GM04503 (cell line): ENCODE measurements at regions not wholly inside any gene's neighbourhood (a gene's known extent, or its start where the extent isn't known, plus 50 kb on each side); places are given as distances from the start of the nearest gene placed in this dataset.

Source experiments
- DNase-seq: peaks from one replicate; pipeline ENCODE4 v3.0.0-alpha.2; 2012; ENCODE audit warnings: low read depth

DNA sequence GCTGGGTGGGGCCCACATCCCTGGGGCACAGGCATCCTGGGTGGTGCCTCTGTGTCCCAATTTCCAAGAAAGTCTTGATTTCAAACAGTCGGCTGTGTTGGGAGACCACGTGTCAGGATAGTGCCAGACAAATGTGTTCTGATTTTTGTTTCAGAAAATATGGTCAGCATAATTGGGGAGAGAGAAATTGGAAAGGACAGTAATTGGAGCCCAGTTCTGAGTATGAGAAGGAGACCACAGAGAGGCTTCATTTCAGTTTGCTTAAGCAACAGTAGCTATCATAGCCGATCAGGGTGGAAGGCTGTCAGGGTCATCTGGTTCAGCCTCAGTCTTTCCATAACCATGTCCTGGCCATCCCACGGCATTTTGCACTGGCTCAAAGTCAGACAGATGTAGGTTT lies 220.7 kb downstream of the CDC5L start:
- no peak for DNase-seq

DNA sequence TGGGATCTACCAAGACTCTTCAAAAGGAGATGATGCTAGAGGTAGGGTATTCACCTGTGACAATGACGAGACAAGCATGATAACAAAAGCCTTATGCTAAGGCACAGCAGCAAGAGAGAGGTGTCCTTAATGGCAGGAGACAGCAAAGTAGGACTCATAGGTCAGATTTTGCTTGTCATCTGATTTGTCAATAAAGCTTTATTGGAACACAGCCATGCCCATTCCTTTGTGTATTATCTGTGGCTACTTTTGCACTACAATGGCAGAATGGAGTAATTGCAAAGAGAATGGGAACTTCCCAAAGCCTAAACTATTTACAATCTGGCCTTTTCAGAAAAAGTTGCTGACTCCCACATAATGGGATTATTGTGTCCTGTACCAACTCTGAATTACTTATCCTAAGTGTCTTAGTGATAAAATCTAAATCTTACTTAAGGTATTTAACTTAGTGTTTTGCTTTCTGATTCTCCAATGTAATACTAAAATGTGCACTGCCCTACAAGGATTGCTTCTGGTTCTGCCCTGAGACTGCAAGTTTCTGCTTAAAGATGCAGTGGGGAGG lies 221.6 kb downstream of the CDC5L start:
- no peak for DNase-seq

DNA sequence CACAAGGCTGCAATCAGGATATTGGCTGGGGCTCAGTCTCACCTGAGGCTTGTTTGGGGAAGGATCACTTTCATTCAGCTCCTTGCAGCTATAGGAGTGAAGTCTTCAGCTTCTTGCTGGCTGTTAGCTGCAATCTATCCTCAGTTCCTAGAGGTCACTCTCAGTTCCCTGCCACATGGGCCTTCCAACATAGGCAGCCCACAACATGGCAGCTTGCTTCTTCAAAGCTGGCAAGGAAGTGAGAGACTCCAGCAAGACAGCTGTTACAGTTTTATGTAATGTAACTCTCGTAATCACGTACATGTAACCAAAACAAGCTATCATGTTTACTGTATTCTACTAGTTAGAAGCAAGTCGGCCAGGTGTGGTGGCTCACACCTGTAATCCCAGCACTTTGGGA lies 226.9 kb downstream of the CDC5L start:
- no peak for DNase-seq

DNA sequence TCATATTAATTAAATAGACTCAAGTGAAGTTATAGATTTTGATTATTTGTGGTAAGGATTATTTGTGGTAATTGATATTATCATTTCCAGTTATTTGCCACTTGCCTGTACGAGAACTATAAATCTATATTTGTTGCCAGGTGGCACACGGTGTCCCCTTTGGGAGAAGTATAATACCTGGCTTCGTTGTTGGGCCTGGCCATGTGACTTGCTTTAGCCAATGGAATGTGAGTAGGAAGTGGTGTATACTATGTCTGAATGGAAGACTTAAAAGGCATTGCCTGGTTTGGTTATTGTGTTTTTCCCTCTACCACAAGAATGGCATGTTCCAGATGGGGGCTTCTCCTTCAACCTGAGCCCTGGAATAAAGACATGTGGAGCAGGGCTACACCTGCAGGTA lies 228.1 kb downstream of the CDC5L start:
- DNase-seq = no peak

DNA sequence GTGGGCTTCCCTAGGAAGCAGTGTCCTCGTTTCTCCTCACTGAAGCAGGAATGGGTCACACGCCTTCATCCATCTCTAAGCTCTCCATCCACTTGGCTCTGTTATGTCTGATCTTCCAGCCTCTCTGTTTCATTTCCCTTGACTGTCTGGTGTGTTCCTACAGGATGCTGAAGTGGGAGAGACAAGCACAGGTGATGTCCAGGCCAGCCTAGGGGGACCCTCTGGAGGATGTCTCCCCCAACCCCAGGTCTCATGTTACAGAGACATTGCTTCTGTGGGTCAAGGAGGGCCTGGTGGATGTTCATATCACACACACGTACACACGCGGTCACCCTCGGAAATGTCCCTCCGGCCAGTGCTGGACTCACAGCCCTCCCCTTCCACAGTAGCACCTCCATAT lies 229.9 kb downstream of the CDC5L start:
- DNase-seq = no peak

DNA sequence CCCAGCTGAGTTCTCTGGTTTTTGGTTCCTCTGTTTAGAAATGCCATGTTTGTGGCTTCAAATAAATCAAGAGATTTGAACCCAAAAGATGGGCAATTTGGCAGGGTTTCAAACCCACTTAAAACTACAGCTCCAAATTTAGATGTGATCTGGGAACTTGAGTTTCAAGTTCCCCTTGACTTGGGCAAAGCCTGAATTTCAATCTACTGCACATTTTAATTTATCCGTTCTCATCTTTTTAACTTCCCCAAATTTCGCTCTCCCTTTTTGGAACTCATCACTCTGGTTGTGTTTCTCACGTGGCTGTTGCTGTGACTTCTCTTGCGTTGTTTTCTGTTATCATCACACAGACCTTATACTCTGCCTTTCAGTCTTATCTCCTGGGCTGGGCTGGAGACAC lies 230.9 kb downstream of the CDC5L start:
- no peak for DNase-seq

DNA sequence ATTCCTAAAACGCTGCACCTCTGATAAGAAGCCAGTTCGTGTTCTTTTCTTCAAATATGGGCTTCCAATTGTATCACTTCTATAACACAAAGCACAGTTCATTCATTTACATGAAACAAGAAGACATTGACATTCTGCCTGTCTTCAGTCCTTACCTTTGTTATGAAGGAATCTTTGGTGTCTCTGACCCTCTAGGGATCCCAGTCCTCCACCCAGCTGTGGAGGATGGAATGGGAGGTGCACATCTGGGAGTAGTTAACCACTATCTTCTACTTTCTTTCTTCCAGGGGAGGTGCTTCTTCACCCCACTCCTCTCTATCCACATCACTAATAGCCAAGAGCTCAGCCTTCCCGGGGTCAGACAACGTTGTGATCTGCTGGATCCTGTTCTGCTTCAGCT lies 233.4 kb downstream of the CDC5L start:
- DNase-seq = no peak

DNA sequence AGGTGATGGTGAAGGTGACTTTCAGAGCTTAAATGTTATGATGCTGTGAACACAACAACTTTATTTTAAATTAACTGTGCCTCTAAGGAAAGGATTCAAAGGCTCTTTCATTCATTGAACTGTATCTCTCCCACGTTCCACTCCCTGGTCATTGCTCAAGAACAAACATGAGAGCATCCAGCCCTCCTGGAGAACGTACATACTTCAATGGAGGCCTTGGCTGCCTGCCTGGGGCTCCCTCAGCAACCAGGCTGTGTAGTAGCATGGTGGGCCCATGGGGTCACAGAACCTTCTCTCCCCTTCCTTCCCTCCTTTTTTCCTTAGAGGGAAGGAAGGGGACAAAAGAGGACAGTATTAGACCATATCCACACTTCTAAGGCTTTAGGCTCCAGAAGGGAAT lies 234.3 kb downstream of the CDC5L start:
- no peak for DNase-seq

DNA sequence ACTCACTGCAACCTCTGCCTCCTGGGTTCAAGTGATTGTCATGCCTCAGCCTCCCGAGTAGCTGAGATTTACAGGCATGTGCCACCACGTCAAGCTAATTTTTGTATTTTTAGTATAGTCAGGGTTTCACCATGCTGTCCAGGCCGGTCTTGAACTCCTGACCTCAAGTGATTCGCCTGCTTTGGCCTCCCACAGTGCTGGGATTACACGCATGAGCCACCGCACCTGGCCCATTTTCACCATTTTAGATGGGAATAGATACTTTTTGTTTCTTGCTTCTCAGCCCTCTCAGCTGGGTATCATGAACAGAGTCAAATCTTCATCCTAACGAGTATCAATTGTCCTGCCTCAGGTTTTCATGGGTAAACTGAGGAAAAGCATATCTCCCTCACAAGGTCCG lies 235.0 kb downstream of the CDC5L start:
- DNase-seq = no peak

DNA sequence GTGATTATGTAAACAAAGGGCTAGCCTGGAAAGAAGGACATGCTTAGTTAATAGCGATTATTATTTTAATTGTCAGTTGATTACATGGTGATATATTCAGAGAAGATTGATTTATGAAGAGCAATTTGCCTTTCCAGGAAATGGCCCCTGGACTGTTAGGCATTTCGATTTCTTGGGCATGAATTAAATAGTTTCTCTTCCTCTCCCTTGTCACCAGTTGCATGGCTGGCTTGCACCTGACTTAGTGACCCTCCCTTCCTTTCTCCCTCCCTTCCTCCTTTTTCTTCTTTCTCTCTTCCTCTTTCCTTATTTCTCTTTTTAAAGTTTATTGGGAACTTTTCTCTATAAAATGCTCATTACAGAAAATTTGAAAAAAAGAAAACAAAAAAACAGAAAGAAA lies 235.4 kb downstream of the CDC5L start:
- DNase-seq = no peak

DNA sequence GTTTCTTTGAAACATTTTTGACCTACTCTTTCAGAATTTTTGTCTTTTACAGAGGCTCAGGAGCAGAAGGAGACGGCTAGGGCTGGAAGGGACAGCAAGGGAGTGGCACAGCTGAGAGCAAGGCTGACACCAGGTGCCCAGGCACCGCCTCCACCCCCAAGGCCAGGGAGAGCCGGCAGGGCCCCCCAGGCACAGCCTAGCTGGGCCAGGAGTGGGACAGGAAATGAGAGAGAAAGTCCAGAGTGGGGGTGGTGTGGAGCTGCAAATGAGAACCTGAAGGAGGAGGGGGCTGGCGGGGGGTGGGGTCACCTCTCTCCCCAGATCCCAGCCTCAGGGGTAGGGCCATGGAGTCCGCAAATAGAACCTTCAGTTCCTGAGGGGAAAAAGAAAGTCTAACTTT lies 236.7 kb downstream of the CDC5L start:
- DNase-seq = no peak

DNA sequence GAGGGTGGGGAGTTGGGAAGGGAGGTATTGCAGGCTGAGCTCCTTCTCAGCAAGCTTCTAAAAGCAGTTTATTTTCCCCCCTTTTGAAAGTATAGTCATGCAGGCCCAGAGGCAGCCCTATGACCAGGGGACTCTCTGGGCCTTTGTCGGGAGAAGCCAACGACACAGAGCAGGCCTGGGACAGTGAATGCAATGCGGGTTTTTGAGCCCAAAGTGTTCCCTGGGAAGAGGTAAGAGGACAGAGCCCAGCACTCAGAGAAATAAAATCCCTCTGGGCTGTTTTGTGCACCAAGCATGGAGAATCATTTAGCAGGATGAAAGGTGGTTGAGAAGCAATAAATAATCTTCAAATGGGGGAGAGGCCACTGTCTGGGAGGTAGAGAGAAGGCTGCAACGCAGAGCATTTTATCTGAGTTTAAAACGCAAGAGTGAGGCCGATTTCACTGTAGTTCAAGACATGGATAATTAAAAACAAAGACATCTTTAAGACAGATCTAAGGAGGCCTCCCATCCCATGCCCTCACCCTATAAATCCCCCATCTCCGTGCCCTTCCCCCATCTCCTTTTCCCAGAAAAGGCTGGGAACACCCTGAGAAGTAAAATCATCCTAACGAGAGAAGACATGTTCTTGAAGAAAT lies 237.5 kb downstream of the CDC5L start:
- no peak for DNase-seq

DNA sequence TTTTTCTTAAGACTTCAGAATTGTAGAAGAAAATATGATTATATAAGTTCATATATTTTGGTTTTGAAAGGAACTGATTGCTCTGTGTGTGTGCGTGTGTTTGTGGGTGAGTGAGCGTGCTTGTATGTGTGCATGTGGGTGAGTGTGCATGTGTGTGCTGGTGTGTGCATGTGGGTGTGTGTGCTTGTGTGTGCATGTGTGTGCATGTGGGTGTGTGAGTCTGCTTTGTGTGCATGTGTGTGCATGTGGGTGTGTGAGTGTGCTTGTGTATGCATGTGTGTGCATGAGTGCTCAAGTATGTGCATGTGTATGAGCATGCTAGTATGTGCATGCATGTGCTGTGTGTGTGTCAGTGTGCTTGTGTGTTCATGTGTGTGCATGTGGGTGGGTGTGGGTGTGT lies 238.5 kb downstream of the CDC5L start:
- no peak for DNase-seq

DNA sequence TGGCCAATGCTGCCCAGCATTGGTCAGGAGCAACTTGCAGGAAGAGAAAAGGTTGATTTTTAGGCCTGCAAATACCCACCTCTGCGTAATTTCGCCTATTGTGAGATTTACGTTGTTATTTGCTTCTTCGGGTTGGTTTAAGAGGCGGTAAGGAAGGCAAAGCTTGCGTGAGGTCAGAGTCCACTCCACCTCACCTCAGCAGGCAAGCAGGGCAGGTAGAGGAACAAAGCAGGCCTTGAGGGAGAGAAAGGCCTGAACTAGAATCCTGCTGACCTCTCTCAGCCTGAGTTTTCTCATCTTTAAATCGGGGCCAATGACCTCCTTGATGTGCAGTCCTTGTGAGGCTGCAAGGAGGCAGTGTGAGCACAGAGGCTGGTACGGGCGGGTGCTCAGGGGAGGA lies 239.1 kb downstream of the CDC5L start:
- no peak for DNase-seq

DNA sequence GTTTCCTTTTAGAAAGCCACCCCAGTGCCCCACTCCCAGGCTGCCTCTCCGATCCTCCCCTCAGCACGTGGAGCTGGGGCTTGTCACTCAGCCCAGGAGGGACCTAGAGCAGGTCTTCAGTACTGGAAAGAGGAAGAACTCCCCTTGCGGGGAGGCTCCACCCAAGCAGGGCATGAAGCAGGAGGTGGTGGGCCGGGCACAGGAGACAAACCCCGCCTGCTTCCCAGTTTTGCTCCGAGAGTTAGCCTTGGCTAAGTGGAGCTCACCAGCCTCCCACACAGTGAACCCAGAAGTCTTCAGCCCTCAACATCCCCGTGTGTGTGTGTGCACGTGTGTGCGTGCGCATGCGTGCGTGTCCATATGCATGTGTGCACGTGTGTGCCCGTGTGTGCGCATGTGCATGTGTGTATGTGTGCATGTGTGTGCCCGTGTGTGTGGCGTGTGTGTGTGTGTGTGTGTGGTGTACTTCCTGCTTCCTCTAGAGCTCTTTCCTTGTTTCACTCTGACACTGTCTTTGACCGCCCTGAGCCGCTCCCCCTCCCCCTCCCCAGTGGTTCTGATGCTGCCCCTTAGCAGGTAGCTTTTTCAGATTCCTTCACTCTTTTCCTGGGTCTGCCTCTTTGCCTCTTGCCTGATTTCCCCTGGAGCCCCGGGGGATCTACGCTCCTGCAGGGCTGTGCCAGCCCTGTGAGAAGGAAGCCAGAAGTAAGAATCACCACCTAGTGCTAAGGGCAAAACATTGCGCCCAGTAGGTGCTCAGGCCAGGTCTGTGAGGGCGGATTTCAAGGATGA lies 239.8 kb downstream of the CDC5L start:
- DNase-seq = no peak

DNA sequence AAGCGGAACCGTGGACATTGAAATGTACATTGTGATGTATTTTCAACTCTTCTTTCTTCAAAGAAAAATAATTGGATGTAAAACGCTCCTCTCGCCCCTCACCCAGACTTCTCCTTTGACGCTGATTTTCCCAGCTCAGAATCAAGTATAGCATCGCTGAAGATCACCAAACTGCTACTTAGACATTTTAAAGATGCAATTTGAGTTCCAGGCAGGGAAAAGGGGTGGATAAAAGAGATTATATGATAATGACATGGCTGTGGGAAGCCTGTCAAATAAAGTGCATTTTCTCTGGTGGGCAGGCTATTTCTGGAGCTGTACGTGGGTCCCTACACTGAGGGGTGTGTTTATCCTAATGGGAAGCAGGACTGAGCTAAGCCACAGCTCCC lies 240.4 kb downstream of the CDC5L start:
- DNase-seq = no peak

DNA sequence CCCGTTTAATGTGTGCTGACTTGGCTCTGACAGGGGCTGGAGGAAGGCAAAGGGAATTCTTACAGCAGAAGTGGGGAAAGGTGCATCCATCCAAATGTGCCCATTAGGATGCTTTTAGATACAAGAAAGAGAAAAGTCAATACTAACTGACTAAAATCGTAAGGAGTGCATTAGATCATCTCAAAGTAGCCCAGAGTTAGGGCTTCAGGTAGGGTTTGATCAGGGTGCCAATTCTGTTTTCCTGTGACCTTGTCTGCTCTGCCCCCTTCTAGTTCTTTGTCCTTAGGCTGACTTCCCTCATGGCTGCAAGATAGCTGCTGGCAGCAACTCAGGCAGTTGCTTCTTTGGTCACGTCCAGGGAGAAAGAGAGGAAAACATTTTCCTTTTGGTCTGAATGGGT lies 240.8 kb downstream of the CDC5L start:
- DNase-seq = no peak

DNA sequence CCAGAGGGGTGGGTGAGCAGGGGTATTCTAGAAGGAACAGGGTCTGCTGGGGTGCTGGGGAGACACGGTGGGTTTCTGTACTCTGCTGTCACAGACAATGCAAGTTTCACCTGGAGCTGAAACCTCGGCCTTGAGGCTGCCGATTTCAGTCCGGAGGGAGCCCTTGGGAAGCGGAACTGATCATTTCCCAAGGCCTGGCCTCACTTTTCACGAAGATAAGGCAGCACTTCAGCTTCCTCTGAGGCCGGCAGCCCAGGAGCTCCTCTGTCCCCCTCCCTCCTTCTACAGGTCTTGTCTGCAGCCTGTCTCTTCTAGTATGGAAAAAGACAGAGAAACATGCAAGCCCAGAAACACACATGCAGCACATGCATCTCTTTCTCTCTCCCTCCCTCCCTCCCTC lies 242.1 kb downstream of the CDC5L start:
- no peak for DNase-seq

DNA sequence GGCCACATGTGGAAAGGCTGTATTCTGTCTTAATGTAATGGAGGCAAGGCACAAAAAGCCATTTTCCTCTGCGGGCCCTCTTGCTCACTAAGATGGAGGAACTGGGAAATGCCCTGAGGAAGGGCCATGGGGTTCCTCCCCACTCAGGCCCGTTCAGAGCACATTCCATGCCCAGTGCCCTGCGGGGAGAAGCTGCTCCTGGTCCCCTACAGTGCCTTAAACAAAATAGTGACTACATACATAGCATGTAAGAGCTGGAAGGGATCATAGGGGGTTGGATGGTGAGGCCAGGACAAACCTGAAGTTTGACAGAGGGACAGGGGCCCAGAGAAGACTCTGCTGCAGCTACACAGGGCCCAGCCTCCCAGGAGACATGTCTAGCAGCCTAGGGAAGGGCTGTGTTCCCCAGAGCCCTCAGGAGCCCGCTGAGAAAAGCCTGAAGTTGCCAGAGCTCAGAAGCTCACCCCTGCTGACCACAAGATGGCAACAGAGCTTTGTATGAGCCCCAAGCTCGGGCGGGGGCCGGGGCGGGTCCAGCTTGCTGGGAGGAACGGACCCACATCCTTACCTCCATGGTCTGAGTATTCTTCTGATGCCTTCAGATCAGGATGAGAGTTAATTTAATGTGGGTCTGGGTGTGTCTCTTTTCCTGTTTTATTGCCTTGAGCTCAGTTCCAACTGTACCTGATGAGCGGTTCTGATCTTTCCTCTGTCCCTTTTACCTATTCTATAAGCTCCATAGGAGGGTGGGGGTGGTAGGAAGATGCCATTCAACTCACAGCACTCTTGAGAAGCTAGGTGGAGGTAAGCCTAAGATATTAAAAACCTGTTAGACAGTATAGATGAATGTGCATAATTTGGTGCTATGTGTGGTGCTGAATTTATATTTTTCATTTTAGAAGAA lies 242.9 kb downstream of the CDC5L start:
- DNase-seq = no peak

DNA sequence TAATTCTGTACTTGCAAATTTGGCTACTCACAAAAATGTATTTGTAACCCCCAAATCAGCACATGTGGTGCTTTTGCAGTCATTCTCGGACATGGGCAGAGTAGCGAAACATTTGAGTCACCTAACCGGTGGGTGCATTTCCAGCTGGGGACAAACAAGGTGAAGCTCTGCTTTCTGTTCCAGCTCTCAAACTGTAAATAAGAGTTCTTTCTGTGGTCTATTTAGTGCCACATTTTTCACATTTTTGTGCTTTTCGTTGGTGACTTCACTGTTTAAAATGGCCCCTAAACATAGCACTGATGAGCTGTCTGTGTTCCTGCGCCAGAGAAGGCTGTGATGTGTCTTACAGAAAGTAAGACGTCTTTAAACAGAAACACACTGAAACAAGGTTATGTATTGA lies 244.5 kb downstream of the CDC5L start:
- DNase-seq = no peak

DNA sequence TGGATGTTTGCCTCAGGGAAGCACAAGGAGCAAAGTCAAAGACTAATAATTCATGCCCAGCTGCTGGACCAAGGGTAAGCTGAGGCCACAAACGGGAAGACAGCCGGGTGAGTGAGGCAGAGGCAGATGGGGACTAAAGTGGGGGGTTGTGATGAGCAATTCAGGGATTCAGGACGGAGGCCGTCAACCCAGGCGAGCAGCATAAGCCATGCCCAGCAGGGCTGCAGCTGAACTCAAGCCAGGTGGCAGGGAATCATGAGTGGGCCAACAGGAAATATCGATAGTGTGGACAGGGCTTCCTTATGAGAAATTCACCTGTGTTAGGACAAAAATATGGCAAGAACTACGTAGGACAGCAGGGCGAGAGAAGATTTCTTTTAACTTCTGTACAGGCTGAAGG lies 246.8 kb downstream of the CDC5L start:
- no peak for DNase-seq

DNA sequence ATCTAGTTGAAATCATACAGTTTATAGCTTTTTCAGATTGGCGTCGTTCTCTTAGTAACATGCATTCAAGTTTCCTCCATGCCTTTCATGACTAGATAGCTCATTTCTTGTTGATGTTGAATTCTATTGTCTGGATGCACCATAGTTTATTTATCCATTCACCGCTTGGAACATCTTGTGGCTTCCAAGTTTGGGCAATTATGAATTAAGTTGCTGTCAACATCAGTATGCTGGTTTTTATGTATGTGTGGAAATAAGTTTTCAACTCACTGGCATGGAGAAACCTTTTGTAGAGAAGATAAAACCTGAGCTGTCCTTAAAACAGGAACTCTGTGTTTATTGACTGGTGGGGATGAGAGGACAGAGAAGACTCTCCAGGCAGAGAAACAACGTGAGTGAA lies 248.0 kb downstream of the CDC5L start:
- DNase-seq = no peak
